ENCODE measurements at regions not wholly inside any gene's neighbourhood (a gene's known extent, or its start where the extent isn't known, plus 50 kb on each side); places are given as distances from the start of the nearest gene placed in this dataset.
"Not testable (repeated sequence)": the region's sequence is repeated elsewhere in the genome, so short reads cannot be mapped to it uniquely, and the experiment has no call there.

DNA sequence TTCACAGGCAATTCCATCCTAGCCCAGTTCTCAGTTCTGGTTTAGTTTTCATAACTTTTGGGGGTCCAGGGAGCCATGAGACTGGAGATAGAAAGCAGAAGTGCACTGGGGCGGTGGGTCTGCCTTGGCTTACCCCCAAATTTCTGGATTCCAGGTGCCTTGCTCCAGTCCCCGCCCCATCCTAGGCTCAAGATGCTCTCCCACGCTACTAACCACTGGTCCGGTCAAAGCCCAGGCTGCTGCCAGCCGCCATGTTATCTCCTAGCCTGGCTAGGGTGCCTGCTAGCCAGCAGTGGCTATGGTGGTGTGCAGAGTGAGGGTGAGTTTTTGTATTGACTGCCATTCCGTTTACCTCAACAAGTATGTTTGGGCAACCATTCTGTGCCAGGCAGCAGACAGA, 107.6 kb upstream of the FOXD4L5 start:
- not testable (repeated sequence) for DNase-seq

DNA sequence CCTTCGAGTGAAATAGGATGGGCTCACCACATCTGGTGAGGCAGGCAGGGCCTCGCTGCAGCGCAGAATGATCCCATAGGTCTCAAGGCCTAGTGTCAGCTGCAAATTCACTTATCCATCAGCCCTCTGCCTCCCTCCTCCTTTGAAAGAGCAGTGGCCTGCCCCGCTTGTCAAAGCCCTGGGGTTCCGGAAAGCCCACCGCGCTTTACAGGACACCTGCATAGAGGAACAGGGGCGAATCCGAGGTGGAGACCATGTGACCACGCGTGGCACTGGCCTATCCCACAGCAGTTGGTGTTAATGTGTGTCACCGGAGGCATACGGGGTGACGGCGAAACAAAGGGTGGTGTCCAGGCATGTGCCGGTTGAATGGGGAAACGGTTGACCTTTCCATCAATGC, 104.7 kb upstream of the FOXD4L5 start:
- not testable (repeated sequence) for DNase-seq

- not testable (repeated sequence) for DNase-seq
Measured at GRCh38 chr9:65389216-65389615, 104.2 kb upstream of the FOXD4L5 start.

- DNase-seq: peak; percentile 76
Measured at GRCh38 chr9:65386699-65387098, 101.7 kb upstream of the FOXD4L5 start.

GRCh38 chr9:65386191-65386590, 101.2 kb upstream of the FOXD4L5 start:
- not testable (repeated sequence) for DNase-seq

- not testable (repeated sequence) for DNase-seq
Measured at GRCh38 chr9:65385655-65386024, 100.6 kb upstream of the FOXD4L5 start.

GRCh38 chr9:65384759-65385654, 100.0 kb upstream of the FOXD4L5 start:
- not testable (repeated sequence) for DNase-seq

- not testable (repeated sequence) for DNase-seq
Measured at GRCh38 chr9:65384066-65384465, 99.1 kb upstream of the FOXD4L5 start.

GRCh38 chr9:65383646-65384045, 98.6 kb upstream of the FOXD4L5 start:
- DNase-seq: not testable (repeated sequence)

DNA sequence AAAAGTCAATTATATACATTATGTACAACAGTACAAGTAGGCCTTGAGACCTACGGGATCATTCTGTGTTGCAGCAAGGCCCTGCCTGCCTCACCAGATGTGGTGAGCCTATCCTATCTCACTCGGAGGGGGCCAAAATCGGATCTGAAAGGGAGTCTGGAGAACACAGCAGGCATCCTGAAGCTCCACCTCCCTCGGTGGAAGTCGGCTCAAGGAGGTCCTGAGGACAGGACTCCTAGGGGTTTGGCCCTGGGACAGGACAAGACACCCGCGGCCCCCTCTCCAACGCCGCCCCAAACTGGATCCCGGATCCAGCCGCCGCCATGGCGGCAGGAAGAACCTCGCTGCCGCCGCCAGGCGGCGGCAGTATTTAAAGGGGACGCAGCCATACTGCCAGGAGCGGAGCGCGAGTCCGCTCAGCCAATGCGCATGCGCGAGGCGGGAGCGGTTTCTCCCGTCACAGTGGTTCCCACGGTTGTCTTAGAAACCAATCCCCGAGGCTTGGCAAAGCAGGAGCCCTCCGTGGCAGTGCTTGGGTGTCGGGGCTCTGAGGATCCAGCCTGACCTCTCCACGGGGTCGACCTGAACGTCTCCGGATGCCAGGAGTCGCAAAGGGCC, 97.8 kb upstream of the FOXD4L5 start:
- DNase-seq: not testable (repeated sequence)
